H1 (cell line): ENCODE measurements at regions not wholly inside any gene's neighbourhood (a gene's known extent, or its start where the extent isn't known, plus 50 kb on each side); places are given as distances from the start of the nearest gene placed in this dataset. TPM values are rescaled to one million over a fixed set of nuclear protein-coding genes. Genes with fewer than 3 reads are reported as not detected.

Experiments used
- small RNA-seq: library from polyadenylated mRNA; stranded (forward); fragments of <200 nt; extraction: miRNeasy Mini kit (QIAGEN cat#:217004); gene quantifications from one replicate; pipeline ENCODE3, GENCODE V24; 2013; ENCODE audit not compliant: insufficient read depth

Small RNA genes in the stretch of these regions (small RNA-seq; reads per million reads assigned to genes)
- gene RNA5SP361: not detected
